IMR-90 (cell line): ENCODE measurements at regions not wholly inside any gene's neighbourhood (a gene's known extent, or its start where the extent isn't known, plus 50 kb on each side); places are given as distances from the start of the nearest gene placed in this dataset.

Source experiments
- BHLHE40 ChIP-seq: fragments of 150-350 bp; IDR thresholded peaks from 2 replicates; pipeline ENCODE4 v1.6.1; 2016; ENCODE audit warnings: mild to moderate bottlenecking, low read depth, low read length
- CEBPB ChIP-seq: IDR thresholded peaks from 2 replicates; pipeline ENCODE4 v1.6.1; 2012; ENCODE audit warnings: low read depth, low read length, improper control_type of control experiment
- CHD1 ChIP-seq: IDR thresholded peaks from 2 replicates; pipeline ENCODE4 v1.6.1; 2012; ENCODE audit warnings: low read depth, low read length, improper control_type of control experiment
- CTCF ChIP-seq: conservative IDR thresholded peaks from 2 replicates; pipeline ENCODE4 v1.5.1; 2012; ENCODE audit warnings: mild to moderate bottlenecking, low read depth, low read length, improper control_type of control experiment
- ELK1 ChIP-seq: fragments of 150-350 bp; IDR thresholded peaks from 2 replicates; pipeline ENCODE4 v1.6.1; 2016; ENCODE audit warnings: low read depth, mild to moderate bottlenecking, low read length, moderate library complexity, borderline replicate concordance
- MAFK ChIP-seq: IDR thresholded peaks from 2 replicates; pipeline ENCODE4 v1.6.1; 2012; ENCODE audit warnings: low read depth, low read length, improper control_type of control experiment
- MXI1 ChIP-seq: IDR thresholded peaks from 2 replicates; pipeline ENCODE4 v1.6.1; 2012; ENCODE audit warnings: low read depth, mild to moderate bottlenecking, low read length, moderate library complexity, borderline replicate concordance
- POLR2A ChIP-seq: IDR thresholded peaks from 2 replicates; pipeline ENCODE4 v1.6.1; 2012; ENCODE audit warnings: mild to moderate bottlenecking, low read depth, low read length
- RAD21 ChIP-seq: IDR thresholded peaks from 2 replicates; pipeline ENCODE4 v1.6.1; 2012; ENCODE audit warnings: low read length, improper control_type of control experiment
- RCOR1 ChIP-seq: IDR thresholded peaks from 2 replicates; pipeline ENCODE4 v1.6.1; 2012; ENCODE audit warnings: mild to moderate bottlenecking, low read length, improper control_type of control experiment; ENCODE audit not compliant: insufficient replicate concordance
- RFX5 ChIP-seq: IDR thresholded peaks from 2 replicates; pipeline ENCODE4 v1.8.0; 2012; ENCODE audit warnings: low read depth, mild to moderate bottlenecking, low read length, moderate library complexity
- SMC3 ChIP-seq: fragments of 150-350 bp; IDR thresholded peaks from 2 replicates; pipeline ENCODE4 v1.6.1; 2016; ENCODE audit warnings: low read depth, mild to moderate bottlenecking, antibody characterized with exemption, low read length, moderate library complexity
- USF2 ChIP-seq: fragments of 150-350 bp; IDR thresholded peaks from 2 replicates; pipeline ENCODE4 v1.6.1; 2017; ENCODE audit warnings: mild to moderate bottlenecking, antibody characterized with exemption, low read length, low read depth

- TF ChIP-seq CTCF (no peak), POLR2A (no peak), RAD21 (no peak), SMC3 (no peak), MXI1 (no peak), CEBPB (no peak), ELK1 (no peak), RCOR1 (no peak), USF2 (no peak), BHLHE40 (no peak), CHD1 (no peak), RFX5 (no peak), MAFK (no peak)
Measured at GRCh38 chr6:167552961-167553735, 228.3 kb downstream of the TTLL2 start.
